HEK293 (cell line): ENCODE measurements at regions not wholly inside any gene's neighbourhood (a gene's known extent, or its start where the extent isn't known, plus 50 kb on each side); places are given as distances from the start of the nearest gene placed in this dataset.

Experiments used
- HOXD13 ChIP-seq: sonication (generic); formaldehyde crosslinking; IDR thresholded peaks from 2 replicates; pipeline ENCODE4 v1.8.0; 2022; ENCODE audit warnings: missing genetic modification reagents, borderline replicate concordance
- ZBTB17 ChIP-seq: fragments of 450-650 bp; formaldehyde crosslinking; IDR thresholded peaks from 2 replicates; pipeline ENCODE4 v1.5.1; 2016; ENCODE audit warnings: missing biosample characterization, missing genetic modification characterization
- ZBTB7A ChIP-seq: fragments of 450-650 bp; formaldehyde crosslinking; IDR thresholded peaks from 2 replicates; pipeline ENCODE4 v1.5.1; 2016; ENCODE audit warnings: low read depth, missing biosample characterization, missing genetic modification characterization
- ZNF140 ChIP-seq: fragments of 450-650 bp; formaldehyde crosslinking; IDR thresholded peaks from 2 replicates; pipeline ENCODE4 v1.5.1; 2016; ENCODE audit warnings: missing biosample characterization, missing genetic modification characterization
- ZNF157 ChIP-seq: fragments of 450-650 bp; formaldehyde crosslinking; IDR thresholded peaks from 2 replicates; pipeline ENCODE4 v1.5.1; 2016; ENCODE audit warnings: missing biosample characterization, missing genetic modification characterization
- ZNF24 ChIP-seq: fragments of 450-650 bp; formaldehyde crosslinking; IDR thresholded peaks from 2 replicates; pipeline ENCODE4 v1.5.1; 2016; ENCODE audit warnings: missing biosample characterization, missing genetic modification characterization
- ZNF274 ChIP-seq, 2 experiments: fragments of 200-500 bp in 1 of 2; fragments of 450-650 bp in 1 of 2; sonication (Bioruptor generic) in 1 of 2; formaldehyde crosslinking in 1 of 2; IDR thresholded peaks; 2 replicates each; pipeline versions ENCODE4 v1.5.1 to v1.6.1; 2014 to 2016; ENCODE audit warnings: borderline replicate concordance in 1 of 2, inconsistent platforms in 1 of 2, low read length in 1 of 2, missing biosample characterization in 1 of 2, missing genetic modification characterization in 1 of 2
- ZNF560 ChIP-seq: fragments of 450-650 bp; formaldehyde crosslinking; IDR thresholded peaks from 2 replicates; pipeline ENCODE4 v1.5.1; 2017; ENCODE audit warnings: missing biosample characterization, missing genetic modification characterization, borderline replicate concordance
- ZNF585B ChIP-seq: fragments of 450-650 bp; formaldehyde crosslinking; IDR thresholded peaks from 2 replicates; pipeline ENCODE4 v1.5.1; 2016; ENCODE audit warnings: missing biosample characterization, missing genetic modification characterization
- ZSCAN23 ChIP-seq: fragments of 450-650 bp; formaldehyde crosslinking; IDR thresholded peaks from 2 replicates; pipeline ENCODE4 v1.5.1; 2016; ENCODE audit warnings: missing biosample characterization, missing genetic modification characterization
- TF ChIP-seq, protein P1 (sequence below): fragments of 450-650 bp; formaldehyde crosslinking; IDR thresholded peaks from 2 replicates; pipeline ENCODE4 v1.5.1; 2016; ENCODE audit warnings: missing biosample characterization, missing genetic modification characterization
- TF ChIP-seq, protein P2 (sequence below): fragments of 450-650 bp; IDR thresholded peaks from 2 replicates; pipeline ENCODE4 v1.5.1; 2018; ENCODE audit warnings: missing biosample characterization, missing genetic modification characterization
- TF ChIP-seq, protein P3 (sequence below): fragments of 450-650 bp; formaldehyde crosslinking; IDR thresholded peaks from 2 replicates; pipeline ENCODE4 v1.5.1; 2016; ENCODE audit warnings: missing biosample characterization, missing genetic modification characterization

DNA sequence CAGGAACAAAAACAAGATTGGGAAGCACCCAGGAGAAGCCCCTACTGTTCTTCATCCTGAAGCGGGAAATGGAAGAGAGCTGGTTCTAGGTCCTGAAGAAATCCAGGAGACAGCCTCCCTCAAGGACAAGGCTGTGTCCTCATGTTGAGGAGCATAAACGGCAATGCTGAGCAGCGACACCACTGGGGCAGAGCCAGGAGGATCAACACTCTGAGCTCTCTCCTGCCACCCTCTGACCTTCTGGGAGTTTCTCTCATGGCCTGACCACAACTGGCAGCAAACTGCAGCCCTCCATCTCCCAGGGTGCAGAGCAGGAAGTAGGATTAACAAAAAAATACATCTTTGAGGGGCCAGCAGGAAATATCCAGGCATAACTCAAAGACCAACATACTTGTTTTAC lies 1292.2 kb upstream of the TMEM132C start:
- TF ChIP-seq ZNF585B (no peak), ZNF140 (tag by site-specific recombination) (no peak), ZBTB17 (tag by site-specific recombination) (no peak), HOXD13 (CRISPR knock-in tag) (no peak), ZNF274 (IDR thresholded peaks at IDR 0.05; ENCODE audit: low read length) (no peak), ZNF274 (tag by site-specific recombination; IDR thresholded peaks at IDR 0.05; ENCODE audit: borderline replicate concordance) (no peak), ZNF157 (tag by site-specific recombination) (no peak), ZBTB7A (tag by site-specific recombination) (no peak), ZNF24 (tag by site-specific recombination) (no peak), ZSCAN23 (tag by site-specific recombination) (no peak), ZNF560 (tag by site-specific recombination) (no peak)
- TF ChIP-seq, protein P1, sequence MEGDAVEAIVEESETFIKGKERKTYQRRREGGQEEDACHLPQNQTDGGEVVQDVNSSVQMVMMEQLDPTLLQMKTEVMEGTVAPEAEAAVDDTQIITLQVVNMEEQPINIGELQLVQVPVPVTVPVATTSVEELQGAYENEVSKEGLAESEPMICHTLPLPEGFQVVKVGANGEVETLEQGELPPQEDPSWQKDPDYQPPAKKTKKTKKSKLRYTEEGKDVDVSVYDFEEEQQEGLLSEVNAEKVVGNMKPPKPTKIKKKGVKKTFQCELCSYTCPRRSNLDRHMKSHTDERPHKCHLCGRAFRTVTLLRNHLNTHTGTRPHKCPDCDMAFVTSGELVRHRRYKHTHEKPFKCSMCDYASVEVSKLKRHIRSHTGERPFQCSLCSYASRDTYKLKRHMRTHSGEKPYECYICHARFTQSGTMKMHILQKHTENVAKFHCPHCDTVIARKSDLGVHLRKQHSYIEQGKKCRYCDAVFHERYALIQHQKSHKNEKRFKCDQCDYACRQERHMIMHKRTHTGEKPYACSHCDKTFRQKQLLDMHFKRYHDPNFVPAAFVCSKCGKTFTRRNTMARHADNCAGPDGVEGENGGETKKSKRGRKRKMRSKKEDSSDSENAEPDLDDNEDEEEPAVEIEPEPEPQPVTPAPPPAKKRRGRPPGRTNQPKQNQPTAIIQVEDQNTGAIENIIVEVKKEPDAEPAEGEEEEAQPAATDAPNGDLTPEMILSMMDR (tag by site-specific recombination), result no peak
- TF ChIP-seq, protein P2, sequence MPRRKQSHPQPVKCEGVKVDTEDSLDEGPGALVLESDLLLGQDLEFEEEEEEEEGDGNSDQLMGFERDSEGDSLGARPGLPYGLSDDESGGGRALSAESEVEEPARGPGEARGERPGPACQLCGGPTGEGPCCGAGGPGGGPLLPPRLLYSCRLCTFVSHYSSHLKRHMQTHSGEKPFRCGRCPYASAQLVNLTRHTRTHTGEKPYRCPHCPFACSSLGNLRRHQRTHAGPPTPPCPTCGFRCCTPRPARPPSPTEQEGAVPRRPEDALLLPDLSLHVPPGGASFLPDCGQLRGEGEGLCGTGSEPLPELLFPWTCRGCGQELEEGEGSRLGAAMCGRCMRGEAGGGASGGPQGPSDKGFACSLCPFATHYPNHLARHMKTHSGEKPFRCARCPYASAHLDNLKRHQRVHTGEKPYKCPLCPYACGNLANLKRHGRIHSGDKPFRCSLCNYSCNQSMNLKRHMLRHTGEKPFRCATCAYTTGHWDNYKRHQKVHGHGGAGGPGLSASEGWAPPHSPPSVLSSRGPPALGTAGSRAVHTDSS (tag by site-specific recombination), result no peak
- TF ChIP-seq, protein P3, sequence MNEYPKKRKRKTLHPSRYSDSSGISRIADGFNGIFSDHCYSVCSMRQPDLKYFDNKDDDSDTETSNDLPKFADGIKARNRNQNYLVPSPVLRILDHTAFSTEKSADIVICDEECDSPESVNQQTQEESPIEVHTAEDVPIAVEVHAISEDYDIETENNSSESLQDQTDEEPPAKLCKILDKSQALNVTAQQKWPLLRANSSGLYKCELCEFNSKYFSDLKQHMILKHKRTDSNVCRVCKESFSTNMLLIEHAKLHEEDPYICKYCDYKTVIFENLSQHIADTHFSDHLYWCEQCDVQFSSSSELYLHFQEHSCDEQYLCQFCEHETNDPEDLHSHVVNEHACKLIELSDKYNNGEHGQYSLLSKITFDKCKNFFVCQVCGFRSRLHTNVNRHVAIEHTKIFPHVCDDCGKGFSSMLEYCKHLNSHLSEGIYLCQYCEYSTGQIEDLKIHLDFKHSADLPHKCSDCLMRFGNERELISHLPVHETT, result no peak
